Stomach (tissue), 8 donors: ENCODE measurements at regions not wholly inside any gene's neighbourhood (a gene's known extent, or its start where the extent isn't known, plus 50 kb on each side); places are given as distances from the start of the nearest gene placed in this dataset.

Source experiments
- DNase-seq, 2 donors: peaks; one replicate each; pipeline versions ENCODE4 v3.0.0 to v3.0.0-alpha.2; 2013 to 2019
- H3K27ac ChIP-seq, 5 donors: fragments of 200-600 bp in 4 of 5; sonication (generic) in 4 of 5; one replicate each; pipeline ENCODE4 v1.5.1; 2013 to 2019; ENCODE audit warnings: mild to moderate bottlenecking in 1 of 5, moderate library complexity in 1 of 5
- H3K27me3 ChIP-seq, 3 donors: fragments of 200-600 bp; sonication (generic); one replicate each; pipeline ENCODE4 v1.5.1; 2017 to 2019; ENCODE audit warnings: mixed run types in 1 of 3
- H3K36me3 ChIP-seq, 4 donors: fragments of 200-600 bp; sonication (generic); 1 replicate in 3 of 4; 2 replicates in 1 of 4; pipeline ENCODE4 v1.5.1; 2016 to 2019
- H3K4me1 ChIP-seq, 4 donors: fragments of 200-600 bp; sonication (generic); one replicate each; pipeline ENCODE4 v1.5.1; 2016 to 2019
- H3K4me3 ChIP-seq, 4 donors: fragments of 200-600 bp; sonication (generic) in 3 of 4; one replicate each; pipeline ENCODE4 v1.5.1; 2016 to 2019; ENCODE audit warnings: mild to moderate bottlenecking in 1 of 4
- H3K9me3 ChIP-seq, 4 donors: fragments of 200-600 bp; sonication (generic); one replicate each; pipeline ENCODE4 v1.5.1; 2016 to 2019
- EP300 ChIP-seq: sonication (generic); formaldehyde crosslinking; IDR thresholded peaks from one replicate; pipeline ENCODE4 v1.6.1; 2017; ENCODE audit warnings: antibody characterized with exemption
- POLR2A ChIP-seq, 4 donors: fragments of 450-650 bp; IDR thresholded peaks; one replicate each; pipeline ENCODE4 v1.6.1; 2016; ENCODE audit warnings: antibody characterized with exemption in 4 of 4, control low read depth in 2 of 4, mild to moderate bottlenecking in 1 of 4, moderate library complexity in 1 of 4
- POLR2AphosphoS5 ChIP-seq, 3 donors: sonication (generic); formaldehyde crosslinking; IDR thresholded peaks; one replicate each; pipeline ENCODE4 v1.6.1; 2016; ENCODE audit warnings: antibody characterized with exemption in 3 of 3
- WGBS, 5 donors: extraction: QIAGEN DNeasy Blood & Tissue Kit in 3 of 5; methylation state at CpG; one replicate each; pipeline versions ENCODE4 v1.1.5 to v1.1.7; 2013 to 2018; 5-methylcytosine and 5-hydroxymethylcytosine counted together
- intact Hi-C: fragments of 100-400 bp; cut with DNase I; formaldehyde crosslinking; loops from one replicate; pipeline ENCODE4 v1.15.1; 2023; ENCODE audit warnings: low total_unique reads
- TF ChIP-seq, protein P1 (sequence below), 7 experiments: fragments of 450-650 bp in 4 of 7; fragments of 200-600 bp in 3 of 7; sonication (generic) in 3 of 7; IDR thresholded peaks; one replicate each; pipeline ENCODE4 v1.5.1; 2016 to 2019; ENCODE audit warnings: antibody characterized with exemption in 7 of 7, control low read depth in 2 of 7, mild to moderate bottlenecking in 1 of 7
- donor health status: healthy with polysubstance abuse.
- donor health status: Bipolar disorder and iron deficiency.
- donor health status: healthy.

DNA sequence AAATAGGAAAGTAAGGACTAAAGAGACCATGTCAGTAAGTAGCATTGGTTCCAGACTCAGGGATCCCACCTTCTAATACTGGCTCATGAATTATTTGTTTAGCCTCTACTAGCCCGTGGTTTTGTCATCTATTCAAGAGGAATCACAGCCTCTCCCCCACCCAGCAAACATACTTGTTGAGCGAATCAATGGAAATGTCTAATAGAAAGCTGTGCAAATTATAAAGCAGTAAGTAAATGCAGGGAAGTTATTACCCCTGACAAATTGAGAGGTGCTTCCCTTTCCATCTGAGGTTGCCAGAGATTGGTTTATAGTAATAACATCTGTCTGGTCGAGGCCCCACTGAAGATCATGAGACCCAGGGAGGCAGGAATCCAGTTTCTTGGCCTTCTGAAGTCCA lies 219.3 kb upstream of the OSR1 start:
- DNase-seq, result no peak
- TF ChIP-seq POLR2AphosphoS5 (IDR thresholded peaks at IDR 0.05) (no peak), POLR2A (IDR thresholded peaks at IDR 0.05) (no peak), EP300 (no peak)
- TF ChIP-seq, protein P1, sequence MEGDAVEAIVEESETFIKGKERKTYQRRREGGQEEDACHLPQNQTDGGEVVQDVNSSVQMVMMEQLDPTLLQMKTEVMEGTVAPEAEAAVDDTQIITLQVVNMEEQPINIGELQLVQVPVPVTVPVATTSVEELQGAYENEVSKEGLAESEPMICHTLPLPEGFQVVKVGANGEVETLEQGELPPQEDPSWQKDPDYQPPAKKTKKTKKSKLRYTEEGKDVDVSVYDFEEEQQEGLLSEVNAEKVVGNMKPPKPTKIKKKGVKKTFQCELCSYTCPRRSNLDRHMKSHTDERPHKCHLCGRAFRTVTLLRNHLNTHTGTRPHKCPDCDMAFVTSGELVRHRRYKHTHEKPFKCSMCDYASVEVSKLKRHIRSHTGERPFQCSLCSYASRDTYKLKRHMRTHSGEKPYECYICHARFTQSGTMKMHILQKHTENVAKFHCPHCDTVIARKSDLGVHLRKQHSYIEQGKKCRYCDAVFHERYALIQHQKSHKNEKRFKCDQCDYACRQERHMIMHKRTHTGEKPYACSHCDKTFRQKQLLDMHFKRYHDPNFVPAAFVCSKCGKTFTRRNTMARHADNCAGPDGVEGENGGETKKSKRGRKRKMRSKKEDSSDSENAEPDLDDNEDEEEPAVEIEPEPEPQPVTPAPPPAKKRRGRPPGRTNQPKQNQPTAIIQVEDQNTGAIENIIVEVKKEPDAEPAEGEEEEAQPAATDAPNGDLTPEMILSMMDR (IDR thresholded peaks at IDR 0.05), result no peak
- intact Hi-C loops, result no loop called here
- H3K36me3 ChIP-seq, result no peaks in the 10 kb centered on the region
- H3K27me3 ChIP-seq, result no peaks in the 10 kb centered on the region
- no peak overlapping the region for H3K27ac ChIP-seq
- peaks cover 0 to 7% (median 0%) of the 10 kb centered on the region in 4 donors for H3K4me1 ChIP-seq
- WGBS, 5 donors, result 47 to 60% (median 56%) methylated on average over 3 of the region's 3 CpGs
- H3K4me3 ChIP-seq, result no peak overlapping the region
- H3K9me3 ChIP-seq, result no peaks in the 10 kb centered on the region

- Histone ChIP-seq H3K27me3 (no peaks in the 10 kb centered on the region), H3K27ac (no peak overlapping the region), H3K4me3 (no peak overlapping the region), H3K4me1 (peaks cover 0 to 7% (median 0%) of the 10 kb centered on the region in 4 donors), H3K9me3 (no peaks in the 10 kb centered on the region), H3K36me3 (no peaks in the 10 kb centered on the region)
- WGBS, 5 donors, result 34 to 57% (median 52%) methylated on average over 3 of the region's 3 CpGs
- TF ChIP-seq POLR2AphosphoS5 (IDR thresholded peaks at IDR 0.05) (no peak), POLR2A (IDR thresholded peaks at IDR 0.05) (no peak), EP300 (no peak)
- TF ChIP-seq, protein P1 (IDR thresholded peaks at IDR 0.05), result no peak
- no peak for DNase-seq
- intact Hi-C loops, result no loop called here
Observed at GRCh38 chr2:19576411-19576810, 218.0 kb upstream of the OSR1 start.

DNA sequence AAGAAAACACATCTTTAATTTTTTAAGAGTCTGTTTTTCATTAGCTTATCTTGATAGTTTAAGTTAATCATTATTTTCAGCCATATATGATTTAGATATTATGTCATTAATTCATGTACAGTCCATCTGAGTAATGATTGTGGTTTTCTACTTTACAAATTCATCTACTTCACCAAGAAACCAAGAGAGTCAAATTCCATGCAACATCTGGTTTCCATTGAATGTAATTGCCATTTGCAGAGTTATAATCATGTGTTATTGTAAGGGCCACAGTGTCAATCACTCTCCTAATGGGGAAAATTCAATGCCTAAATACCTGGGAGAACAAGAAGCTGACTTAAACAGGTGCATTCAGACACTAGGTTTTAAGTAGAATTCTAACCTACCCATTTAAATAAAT lies 217.2 kb upstream of the OSR1 start:
- TF ChIP-seq, protein P1 (IDR thresholded peaks at IDR 0.05), result no peak
- TF ChIP-seq EP300 (no peak), POLR2AphosphoS5 (IDR thresholded peaks at IDR 0.05) (no peak), POLR2A (IDR thresholded peaks at IDR 0.05) (no peak)
- Histone ChIP-seq H3K9me3 (no peaks in the 10 kb centered on the region), H3K27me3 (no peaks in the 10 kb centered on the region), H3K36me3 (no peaks in the 10 kb centered on the region), H3K27ac (no peak overlapping the region), H3K4me1 (peaks cover 0 to 7% (median 0%) of the 10 kb centered on the region in 4 donors), H3K4me3 (no peak overlapping the region)
- intact Hi-C loops, result no loop called here
- no peak for DNase-seq

DNA sequence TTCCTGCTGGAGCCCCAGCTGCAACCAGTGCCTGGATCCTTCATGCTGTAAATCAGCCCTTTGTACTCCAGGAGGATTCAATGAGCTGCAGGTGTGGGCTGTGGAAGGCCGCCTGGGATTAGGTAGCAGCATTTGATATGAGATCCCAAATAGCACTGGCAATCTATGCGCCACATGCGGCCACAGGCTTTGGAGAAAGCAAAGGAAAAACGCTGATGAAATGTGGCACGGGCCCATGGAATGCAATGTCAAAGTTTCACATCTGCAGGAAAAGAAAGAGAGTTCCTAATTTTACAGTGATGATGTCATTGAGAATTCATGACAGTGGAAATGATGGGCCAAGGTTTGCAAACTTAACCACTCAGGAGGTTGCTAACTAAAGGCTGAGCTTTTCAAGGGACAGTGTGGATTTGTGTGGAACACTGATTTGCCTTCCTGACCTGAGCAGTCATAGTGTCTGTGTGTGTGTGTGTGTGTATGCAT lies 216.4 kb upstream of the OSR1 start:
- 43 to 72% (median 55%) methylated on average over 5 of the region's 5 CpGs for WGBS, 5 donors
- Histone ChIP-seq H3K4me1 (peaks cover 0 to 7% (median under 1%) of the 10 kb centered on the region in 4 donors), H3K27ac (no peak overlapping the region), H3K9me3 (no peaks in the 10 kb centered on the region), H3K36me3 (no peaks in the 10 kb centered on the region), H3K4me3 (no peak overlapping the region), H3K27me3 (no peaks in the 10 kb centered on the region)
- intact Hi-C loops, result no loop called here
- TF ChIP-seq EP300 (no peak), POLR2AphosphoS5 (IDR thresholded peaks at IDR 0.05) (no peak), POLR2A (IDR thresholded peaks at IDR 0.05) (no peak)
- TF ChIP-seq, protein P1 (IDR thresholded peaks at IDR 0.05), result no peak
- DNase-seq, result peak in 1 of 2 donors; percentile 80
